ENCODE measurements at regions not wholly inside any gene's neighbourhood (a gene's known extent, or its start where the extent isn't known, plus 50 kb on each side); places are given as distances from the start of the nearest gene placed in this dataset.

DNA sequence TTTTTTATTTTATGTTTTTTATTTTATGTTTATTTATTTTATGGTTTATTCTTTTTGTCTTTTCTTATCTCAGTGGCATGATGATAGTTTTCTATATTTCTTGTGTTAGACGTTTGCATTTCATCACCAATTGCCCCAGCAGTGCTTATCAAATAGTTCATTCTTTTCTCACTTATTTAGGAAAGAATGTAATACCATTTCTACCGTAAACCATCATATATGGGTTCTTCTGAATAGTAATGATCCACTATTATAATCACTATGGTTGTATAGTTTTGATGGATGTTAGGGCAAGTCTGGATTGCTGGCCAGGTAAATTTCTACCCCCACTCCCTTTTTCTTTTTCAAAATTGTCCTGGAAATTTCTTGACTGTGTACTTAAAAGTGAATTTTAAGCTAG is 134.6 kb upstream of the FBXO33 start:
- peaks cover 2% of the 10 kb centered on the region for H3K9me3 ChIP-seq (ENCODE audit: control insufficient read depth, low read length)
- Mint-ChIP-seq H3K27ac (no peak overlapping the region), H3K27me3 (ENCODE audit: insufficient read depth) (no peaks in the 10 kb centered on the region), H3K4me3 (no peak overlapping the region), H3K4me1 (no peaks in the 10 kb centered on the region), H3K36me3 (ENCODE audit: low read depth) (no peaks in the 10 kb centered on the region), H3K9me3 (no peaks in the 10 kb centered on the region)
- no peaks in the 10 kb centered on the region for H3K27me3 ChIP-seq (ENCODE audit: control insufficient read depth, insufficient read depth, low read length, poor library complexity, severe bottlenecking)
- H3K36me3 ChIP-seq (ENCODE audit: control insufficient read depth, insufficient read depth, low read length): no peaks in the 10 kb centered on the region
- H3K4me1 ChIP-seq (ENCODE audit: control insufficient read depth, insufficient read depth, low read length): peaks cover 5% of the 10 kb centered on the region
- TF ChIP-seq, protein P1, sequence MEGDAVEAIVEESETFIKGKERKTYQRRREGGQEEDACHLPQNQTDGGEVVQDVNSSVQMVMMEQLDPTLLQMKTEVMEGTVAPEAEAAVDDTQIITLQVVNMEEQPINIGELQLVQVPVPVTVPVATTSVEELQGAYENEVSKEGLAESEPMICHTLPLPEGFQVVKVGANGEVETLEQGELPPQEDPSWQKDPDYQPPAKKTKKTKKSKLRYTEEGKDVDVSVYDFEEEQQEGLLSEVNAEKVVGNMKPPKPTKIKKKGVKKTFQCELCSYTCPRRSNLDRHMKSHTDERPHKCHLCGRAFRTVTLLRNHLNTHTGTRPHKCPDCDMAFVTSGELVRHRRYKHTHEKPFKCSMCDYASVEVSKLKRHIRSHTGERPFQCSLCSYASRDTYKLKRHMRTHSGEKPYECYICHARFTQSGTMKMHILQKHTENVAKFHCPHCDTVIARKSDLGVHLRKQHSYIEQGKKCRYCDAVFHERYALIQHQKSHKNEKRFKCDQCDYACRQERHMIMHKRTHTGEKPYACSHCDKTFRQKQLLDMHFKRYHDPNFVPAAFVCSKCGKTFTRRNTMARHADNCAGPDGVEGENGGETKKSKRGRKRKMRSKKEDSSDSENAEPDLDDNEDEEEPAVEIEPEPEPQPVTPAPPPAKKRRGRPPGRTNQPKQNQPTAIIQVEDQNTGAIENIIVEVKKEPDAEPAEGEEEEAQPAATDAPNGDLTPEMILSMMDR (conservative IDR thresholded peaks at IDR 0.05): no peak
- no peak for DNase-seq
- H3K9ac ChIP-seq (ENCODE audit: extremely low read depth, low read length, poor library complexity, severe bottlenecking): no peak overlapping the region
- H3K4me3 ChIP-seq (ENCODE audit: low read length): no peak overlapping the region
- 86% methylated on average over 2 of the region's 2 CpGs; no CpG with 5 or more reads in 1 of the 2 experiments for WGBS, 2 experiments (ENCODE audit: insufficient coverage in 1 of 2, insufficient read length in 1 of 2)
- H3K27ac ChIP-seq (ENCODE audit: low read depth, low read length): no peak overlapping the region

- no peak for DNase-seq
- H3K4me3 ChIP-seq (ENCODE audit: low read length): no peak overlapping the region
- no peak overlapping the region for H3K27ac ChIP-seq (ENCODE audit: low read depth, low read length)
- H3K27me3 ChIP-seq (ENCODE audit: control insufficient read depth, insufficient read depth, low read length, poor library complexity, severe bottlenecking): no peaks in the 10 kb centered on the region
- Mint-ChIP-seq H3K9me3 (peaks cover 17% of the 10 kb centered on the region), H3K4me3 (no peak overlapping the region), H3K36me3 (ENCODE audit: low read depth) (peaks cover 1% of the 10 kb centered on the region), H3K27ac (no peak overlapping the region), H3K27me3 (ENCODE audit: insufficient read depth) (no peaks in the 10 kb centered on the region), H3K4me1 (no peaks in the 10 kb centered on the region)
- H3K9me3 ChIP-seq (ENCODE audit: control insufficient read depth, low read length): peaks cover 10% of the 10 kb centered on the region
- H3K36me3 ChIP-seq (ENCODE audit: control insufficient read depth, insufficient read depth, low read length): no peaks in the 10 kb centered on the region
- H3K9ac ChIP-seq (ENCODE audit: extremely low read depth, low read length, poor library complexity, severe bottlenecking): no peak overlapping the region
- WGBS, 2 experiments (ENCODE audit: insufficient coverage in 1 of 2, insufficient read length in 1 of 2): 86 to 92% methylated on average over 1 of the region's 1 CpG
- TF ChIP-seq, protein P1 (conservative IDR thresholded peaks at IDR 0.05): no peak
- H3K4me1 ChIP-seq (ENCODE audit: control insufficient read depth, insufficient read depth, low read length): no peaks in the 10 kb centered on the region
Observed at GRCh38 chr14:39563361-39563760, 131.1 kb upstream of the FBXO33 start.

DNA sequence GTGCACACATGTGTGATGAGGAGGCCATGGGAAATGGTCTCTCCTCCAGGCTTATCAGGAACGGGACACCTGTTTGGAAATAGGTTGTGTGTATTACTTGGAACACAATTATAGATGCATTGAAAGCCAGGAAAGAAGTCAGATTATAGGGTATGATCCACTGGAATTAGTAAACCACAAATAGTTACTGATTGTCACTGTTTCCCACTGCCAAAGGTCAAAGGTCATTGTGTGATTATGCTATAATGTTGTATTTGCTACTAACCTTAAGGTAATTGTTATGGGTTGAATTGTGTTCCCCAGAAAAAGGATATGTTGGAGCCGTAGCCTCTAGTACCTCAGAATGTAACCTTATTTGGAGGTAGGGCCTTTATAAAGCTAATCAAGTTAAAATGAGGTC is 129.9 kb upstream of the FBXO33 start:
- no peak overlapping the region for H3K4me3 ChIP-seq (ENCODE audit: low read length)
- no peaks in the 10 kb centered on the region for H3K4me1 Mint-ChIP-seq
- H3K4me3 Mint-ChIP-seq: no peak overlapping the region
- H3K27me3 Mint-ChIP-seq (ENCODE audit: insufficient read depth): no peaks in the 10 kb centered on the region
- TF ChIP-seq, protein P1 (conservative IDR thresholded peaks at IDR 0.05): no peak
- no peak overlapping the region for H3K27ac Mint-ChIP-seq
- H3K9me3 Mint-ChIP-seq: peaks cover 17% of the 10 kb centered on the region
- H3K4me1 ChIP-seq (ENCODE audit: control insufficient read depth, insufficient read depth, low read length): no peaks in the 10 kb centered on the region
- no peaks in the 10 kb centered on the region for H3K27me3 ChIP-seq (ENCODE audit: control insufficient read depth, insufficient read depth, low read length, poor library complexity, severe bottlenecking)
- DNase-seq: no peak
- no peaks in the 10 kb centered on the region for H3K36me3 ChIP-seq (ENCODE audit: control insufficient read depth, insufficient read depth, low read length)
- 80 to 89% methylated on average over 1 to 2 of the region's 2 CpGs for WGBS, 2 experiments (ENCODE audit: insufficient coverage in 1 of 2, insufficient read length in 1 of 2)
- no peak overlapping the region for H3K27ac ChIP-seq (ENCODE audit: low read depth, low read length)
- peaks cover 1% of the 10 kb centered on the region for H3K36me3 Mint-ChIP-seq (ENCODE audit: low read depth)
- H3K9ac ChIP-seq (ENCODE audit: extremely low read depth, low read length, poor library complexity, severe bottlenecking): no peak overlapping the region
- H3K9me3 ChIP-seq (ENCODE audit: control insufficient read depth, low read length): peaks cover 15% of the 10 kb centered on the region
